HG02642 (cell line): ENCODE measurements at regions not wholly inside any gene's neighbourhood (a gene's known extent, or its start where the extent isn't known, plus 50 kb on each side); places are given as distances from the start of the nearest gene placed in this dataset.

Source experiments
- ATAC-seq: cut with Tn5 transposase; IDR thresholded peaks from one replicate; pipeline ENCODE4 v1.9.1; 2021; ENCODE audit warnings: mild to moderate bottlenecking; ENCODE audit not compliant: unreplicated experiment, poor library complexity

- ATAC-seq = no peak
Measured at GRCh38 chr5:81856948-81857928, 106.3 kb upstream of the SSBP2 start.

GRCh38 chr5:81855591-81855990 lies 104.7 kb upstream of the SSBP2 start:
- no peak for ATAC-seq

GRCh38 chr5:81854915-81855314 lies 104.0 kb upstream of the SSBP2 start:
- ATAC-seq = no peak

GRCh38 chr5:81854485-81854884 lies 103.6 kb upstream of the SSBP2 start:
- no peak for ATAC-seq

GRCh38 chr5:81853030-81853357 lies 102.1 kb upstream of the SSBP2 start:
- ATAC-seq = no peak

- no peak for ATAC-seq
Measured at GRCh38 chr5:81852291-81853029, 101.6 kb upstream of the SSBP2 start.

- ATAC-seq = peak; percentile 89
Measured at GRCh38 chr5:81851481-81852178, 100.7 kb upstream of the SSBP2 start.

- ATAC-seq = no peak
Measured at GRCh38 chr5:81850501-81851357, 99.8 kb upstream of the SSBP2 start.

- no peak for ATAC-seq
Measured at GRCh38 chr5:81849770-81850367, 99.0 kb upstream of the SSBP2 start.

- no peak for ATAC-seq
Measured at GRCh38 chr5:81848362-81848880, 97.5 kb upstream of the SSBP2 start.

GRCh38 chr5:81846301-81846700 lies 95.4 kb upstream of the SSBP2 start:
- ATAC-seq = no peak

GRCh38 chr5:81843845-81844244 lies 92.9 kb upstream of the SSBP2 start:
- ATAC-seq = no peak

- no peak for ATAC-seq
Measured at GRCh38 chr5:81842795-81843398, 92.0 kb upstream of the SSBP2 start.

GRCh38 chr5:81839034-81839433 lies 88.1 kb upstream of the SSBP2 start:
- ATAC-seq = no peak

GRCh38 chr5:81838307-81838906 lies 87.5 kb upstream of the SSBP2 start:
- peak; percentile 64 for ATAC-seq

GRCh38 chr5:81837667-81838306 lies 86.9 kb upstream of the SSBP2 start:
- ATAC-seq = peak; percentile 11

GRCh38 chr5:81835814-81836367 lies 85.0 kb upstream of the SSBP2 start:
- ATAC-seq = no peak
